ENCODE measurements at regions not wholly inside any gene's neighbourhood (a gene's known extent, or its start where the extent isn't known, plus 50 kb on each side); places are given as distances from the start of the nearest gene placed in this dataset.

DNA sequence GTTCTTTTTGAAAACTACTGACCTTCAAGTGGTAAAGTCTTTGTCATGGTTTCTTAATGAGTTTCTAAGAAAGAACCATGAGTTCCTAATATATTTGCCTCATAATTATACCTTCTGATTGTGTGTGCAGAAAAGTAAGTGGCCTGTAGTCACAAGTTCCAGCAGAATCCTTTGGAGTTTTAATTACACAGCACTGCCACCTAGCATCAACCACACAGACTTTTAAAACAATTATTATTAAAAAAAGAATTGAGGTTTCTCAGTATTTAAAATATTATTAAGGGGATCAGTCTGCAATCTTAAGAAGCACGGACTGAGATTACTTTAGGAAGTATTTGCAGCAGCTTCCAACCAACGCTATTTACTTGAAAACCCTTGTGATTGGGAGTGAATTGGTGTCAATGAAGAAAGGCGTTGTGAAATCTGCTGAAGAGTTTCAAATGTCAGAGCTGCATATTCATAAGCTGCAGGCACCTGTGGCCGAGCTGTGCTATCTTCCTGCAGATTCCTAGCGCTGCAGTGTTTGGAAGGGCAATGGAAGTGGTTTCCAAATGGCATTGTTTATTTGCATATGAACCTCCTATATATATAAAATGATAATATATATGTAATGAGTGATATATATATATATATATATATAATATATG is 1074.2 kb upstream of the WWC1 start:
- ATAC-seq, result no peak
- TF ChIP-seq POLR2A (IDR thresholded peaks at IDR 0.05), result no peak
- TF ChIP-seq, protein P1, sequence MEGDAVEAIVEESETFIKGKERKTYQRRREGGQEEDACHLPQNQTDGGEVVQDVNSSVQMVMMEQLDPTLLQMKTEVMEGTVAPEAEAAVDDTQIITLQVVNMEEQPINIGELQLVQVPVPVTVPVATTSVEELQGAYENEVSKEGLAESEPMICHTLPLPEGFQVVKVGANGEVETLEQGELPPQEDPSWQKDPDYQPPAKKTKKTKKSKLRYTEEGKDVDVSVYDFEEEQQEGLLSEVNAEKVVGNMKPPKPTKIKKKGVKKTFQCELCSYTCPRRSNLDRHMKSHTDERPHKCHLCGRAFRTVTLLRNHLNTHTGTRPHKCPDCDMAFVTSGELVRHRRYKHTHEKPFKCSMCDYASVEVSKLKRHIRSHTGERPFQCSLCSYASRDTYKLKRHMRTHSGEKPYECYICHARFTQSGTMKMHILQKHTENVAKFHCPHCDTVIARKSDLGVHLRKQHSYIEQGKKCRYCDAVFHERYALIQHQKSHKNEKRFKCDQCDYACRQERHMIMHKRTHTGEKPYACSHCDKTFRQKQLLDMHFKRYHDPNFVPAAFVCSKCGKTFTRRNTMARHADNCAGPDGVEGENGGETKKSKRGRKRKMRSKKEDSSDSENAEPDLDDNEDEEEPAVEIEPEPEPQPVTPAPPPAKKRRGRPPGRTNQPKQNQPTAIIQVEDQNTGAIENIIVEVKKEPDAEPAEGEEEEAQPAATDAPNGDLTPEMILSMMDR (IDR thresholded peaks at IDR 0.05), result peak in 1 of 7 experiments; percentile 11
- no peaks in the 10 kb centered on the region for H3K36me3 ChIP-seq (replicated peaks in 1 of 2; ENCODE audit: insufficient read depth in 1 of 2, low read depth in 2 of 2)
- peak in 2 of 4 donors; percentile 5 to 7 for DNase-seq
- no peaks in the 10 kb centered on the region for H3K27me3 ChIP-seq
- H3K4me3 ChIP-seq, result no peak overlapping the region
- intact Hi-C loops (cut with DNase I), result no loop called here
- 9 to 20% methylated on average over 5 of the region's 5 CpGs for WGBS, 2 donors
- H3K9me3 ChIP-seq, result no peaks in the 10 kb centered on the region
- no peaks in the 10 kb centered on the region for H3K4me1 ChIP-seq
- H3K27ac ChIP-seq, result no peak overlapping the region

DNA sequence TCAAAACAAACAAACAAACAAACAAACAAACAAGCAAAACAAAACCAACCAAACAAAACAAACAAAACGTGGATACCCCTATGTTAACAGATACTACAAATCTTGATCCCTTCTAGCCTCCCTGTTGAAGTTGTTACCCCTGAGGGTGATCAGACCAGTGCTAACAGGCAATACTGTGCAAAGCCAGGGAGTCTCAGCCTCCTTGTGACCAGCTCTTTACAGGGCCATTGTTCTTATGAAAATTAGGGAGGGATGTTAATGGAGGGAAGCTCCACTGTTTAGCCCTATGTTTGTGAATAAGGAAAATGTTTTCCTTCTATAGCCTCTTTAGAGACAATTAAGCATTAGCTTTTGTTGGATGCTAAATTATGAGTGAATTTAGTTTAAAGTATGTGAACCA is 1072.1 kb upstream of the WWC1 start:
- Histone ChIP-seq H3K27ac (no peak overlapping the region), H3K9me3 (no peaks in the 10 kb centered on the region), H3K4me1 (no peaks in the 10 kb centered on the region), H3K27me3 (no peaks in the 10 kb centered on the region), H3K4me3 (no peak overlapping the region), H3K36me3 (replicated peaks in 1 of 2; ENCODE audit: insufficient read depth in 1 of 2, low read depth in 2 of 2) (no peaks in the 10 kb centered on the region)
- no peak for TF ChIP-seq POLR2A (IDR thresholded peaks at IDR 0.05)
- TF ChIP-seq, protein P1 (IDR thresholded peaks at IDR 0.05), result no peak
- DNase-seq (no peak), ATAC-seq (no peak)
- 26 to 45% methylated on average over 1 of the region's 1 CpG for WGBS, 2 donors
- intact Hi-C loops (cut with DNase I), result no loop called here

DNA sequence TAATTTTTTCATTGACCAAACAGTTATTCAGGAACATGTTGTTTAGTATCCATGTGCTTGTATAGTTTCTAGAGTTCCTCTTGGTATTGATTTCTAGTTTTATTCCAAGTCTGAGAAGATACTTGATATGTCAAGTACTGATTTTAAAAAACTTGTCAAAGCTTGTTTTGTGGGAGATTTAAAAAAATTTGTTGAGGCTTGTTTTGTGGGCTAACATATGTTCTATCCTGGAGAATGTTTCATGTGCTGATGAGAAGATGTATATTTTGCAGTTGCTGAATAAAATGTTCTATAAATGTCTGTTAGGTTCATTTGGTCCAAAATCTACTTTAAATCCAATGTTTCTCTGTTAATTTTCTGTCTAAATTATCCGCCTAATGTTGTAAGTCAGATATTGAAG is 1065.1 kb upstream of the WWC1 start:
- no peak overlapping the region for H3K4me3 ChIP-seq
- H3K4me1 ChIP-seq, result no peaks in the 10 kb centered on the region
- no peaks in the 10 kb centered on the region for H3K27me3 ChIP-seq
- intact Hi-C loops (cut with DNase I), result no loop called here
- no peak for DNase-seq
- ATAC-seq, result no peak
- no peak for TF ChIP-seq POLR2A (IDR thresholded peaks at IDR 0.05)
- TF ChIP-seq, protein P1 (IDR thresholded peaks at IDR 0.05), result no peak
- no peak overlapping the region for H3K27ac ChIP-seq
- WGBS, 2 donors, result 64 to 89% methylated on average over 1 of the region's 1 CpG
- H3K36me3 ChIP-seq (replicated peaks in 1 of 2; ENCODE audit: insufficient read depth in 1 of 2, low read depth in 2 of 2), result no peaks in the 10 kb centered on the region
- H3K9me3 ChIP-seq, result no peaks in the 10 kb centered on the region

GRCh38 chr5:167228134-167228533 is 1063.3 kb upstream of the WWC1 start:
- no peak overlapping the region for H3K27ac ChIP-seq
- no peaks in the 10 kb centered on the region for H3K36me3 ChIP-seq (replicated peaks in 1 of 2; ENCODE audit: insufficient read depth in 1 of 2, low read depth in 2 of 2)
- H3K9me3 ChIP-seq, result no peaks in the 10 kb centered on the region
- no peak for DNase-seq
- ATAC-seq, result no peak
- TF ChIP-seq POLR2A (IDR thresholded peaks at IDR 0.05), result no peak
- TF ChIP-seq, protein P1 (IDR thresholded peaks at IDR 0.05), result no peak
- 85 to 89% methylated on average over 3 of the region's 3 CpGs for WGBS, 2 donors
- no peak overlapping the region for H3K4me3 ChIP-seq
- intact Hi-C loops (cut with DNase I), result no loop called here
- no peaks in the 10 kb centered on the region for H3K4me1 ChIP-seq
- H3K27me3 ChIP-seq, result no peaks in the 10 kb centered on the region

- Histone ChIP-seq H3K9me3 (no peaks in the 10 kb centered on the region), H3K27me3 (no peaks in the 10 kb centered on the region), H3K4me1 (no peaks in the 10 kb centered on the region), H3K4me3 (no peak overlapping the region), H3K36me3 (replicated peaks in 1 of 2; ENCODE audit: insufficient read depth in 1 of 2, low read depth in 2 of 2) (no peaks in the 10 kb centered on the region), H3K27ac (no peak overlapping the region)
- intact Hi-C loops (cut with DNase I), result no loop called here
- ATAC-seq (no peak), DNase-seq (no peak)
- TF ChIP-seq, protein P1 (IDR thresholded peaks at IDR 0.05), result no peak
- no peak for TF ChIP-seq POLR2A (IDR thresholded peaks at IDR 0.05)
- WGBS, 2 donors, result 91 to 100% methylated on average over 2 of the region's 2 CpGs
These were observed 1061.7 kb upstream of the WWC1 start for GRCh38 chr5:167229751-167230150.
